ENCODE measurements at regions not wholly inside any gene's neighbourhood (a gene's known extent, or its start where the extent isn't known, plus 50 kb on each side); places are given as distances from the start of the nearest gene placed in this dataset.

DNA sequence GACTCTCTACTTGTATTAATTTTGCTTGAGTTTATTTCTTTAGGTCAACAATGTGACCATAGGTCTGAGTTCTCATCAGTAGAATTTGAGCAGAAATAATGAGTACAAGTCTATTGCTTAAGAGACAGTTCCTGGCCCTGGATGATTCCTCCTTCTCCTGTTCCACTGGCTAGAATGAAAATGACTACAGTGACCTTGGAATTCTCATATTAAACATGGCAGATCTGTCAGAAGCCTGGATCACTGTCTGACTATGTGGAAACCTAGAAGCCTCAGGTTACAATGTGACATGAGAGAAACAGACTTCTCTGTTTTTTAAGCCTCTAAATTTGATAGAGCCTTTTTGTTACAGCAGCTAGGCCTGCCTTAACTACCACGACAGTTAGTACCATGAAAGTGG, 82.9 kb upstream of the MED14 start:
- 95 to 98% methylated on average over 1 of the region's 1 CpG for WGBS, 2 donors
- Histone ChIP-seq H3K4me3 (no peak overlapping the region), H3K36me3 (no peaks in the 10 kb centered on the region), H3K9me3 (no peaks in the 10 kb centered on the region), H3K4me1 (no peaks in the 10 kb centered on the region), H3K27ac (no peak overlapping the region), H3K27me3 (no peaks in the 10 kb centered on the region)
- no peak for TF ChIP-seq POLR2A (IDR thresholded peaks at IDR 0.05)
- TF ChIP-seq EP300 (IDR thresholded peaks at IDR 0.05), result no peak
- TF ChIP-seq, protein P1, sequence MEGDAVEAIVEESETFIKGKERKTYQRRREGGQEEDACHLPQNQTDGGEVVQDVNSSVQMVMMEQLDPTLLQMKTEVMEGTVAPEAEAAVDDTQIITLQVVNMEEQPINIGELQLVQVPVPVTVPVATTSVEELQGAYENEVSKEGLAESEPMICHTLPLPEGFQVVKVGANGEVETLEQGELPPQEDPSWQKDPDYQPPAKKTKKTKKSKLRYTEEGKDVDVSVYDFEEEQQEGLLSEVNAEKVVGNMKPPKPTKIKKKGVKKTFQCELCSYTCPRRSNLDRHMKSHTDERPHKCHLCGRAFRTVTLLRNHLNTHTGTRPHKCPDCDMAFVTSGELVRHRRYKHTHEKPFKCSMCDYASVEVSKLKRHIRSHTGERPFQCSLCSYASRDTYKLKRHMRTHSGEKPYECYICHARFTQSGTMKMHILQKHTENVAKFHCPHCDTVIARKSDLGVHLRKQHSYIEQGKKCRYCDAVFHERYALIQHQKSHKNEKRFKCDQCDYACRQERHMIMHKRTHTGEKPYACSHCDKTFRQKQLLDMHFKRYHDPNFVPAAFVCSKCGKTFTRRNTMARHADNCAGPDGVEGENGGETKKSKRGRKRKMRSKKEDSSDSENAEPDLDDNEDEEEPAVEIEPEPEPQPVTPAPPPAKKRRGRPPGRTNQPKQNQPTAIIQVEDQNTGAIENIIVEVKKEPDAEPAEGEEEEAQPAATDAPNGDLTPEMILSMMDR (IDR thresholded peaks at IDR 0.05), result no peak
- TF ChIP-seq POLR2AphosphoS5 (IDR thresholded peaks at IDR 0.05), result no peak
- no peak for DNase-seq
- intact Hi-C loops (cut with DNase I), result no loop called here

DNA sequence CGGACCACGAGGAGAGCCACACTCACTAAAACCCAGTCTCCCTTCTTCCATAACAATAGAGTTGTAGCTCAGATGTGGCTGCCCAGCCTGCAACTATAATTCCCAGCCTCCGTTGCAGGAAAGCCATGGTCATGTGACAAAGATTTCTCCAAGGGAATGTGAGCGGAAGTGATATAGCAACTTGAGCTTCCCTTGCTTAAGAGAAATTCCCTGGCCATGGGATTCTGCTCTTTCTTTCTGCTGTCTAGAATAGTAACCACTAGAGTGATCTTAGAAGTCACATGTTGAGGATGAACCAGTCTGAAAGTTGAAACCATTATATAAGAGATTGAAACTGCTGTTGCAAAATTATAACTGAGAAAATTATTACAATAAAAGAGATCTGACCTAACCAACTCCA, 86.4 kb upstream of the MED14 start:
- Histone ChIP-seq H3K4me3 (no peak overlapping the region), H3K36me3 (no peaks in the 10 kb centered on the region), H3K9me3 (no peaks in the 10 kb centered on the region), H3K27me3 (no peaks in the 10 kb centered on the region), H3K27ac (no peak overlapping the region), H3K4me1 (no peaks in the 10 kb centered on the region)
- WGBS, 2 donors, result 90 to 96% methylated on average over 4 of the region's 4 CpGs
- DNase-seq, result no peak
- TF ChIP-seq POLR2AphosphoS5 (IDR thresholded peaks at IDR 0.05), result no peak
- TF ChIP-seq, protein P1 (IDR thresholded peaks at IDR 0.05), result no peak
- no peak for TF ChIP-seq EP300 (IDR thresholded peaks at IDR 0.05)
- no peak for TF ChIP-seq POLR2A (IDR thresholded peaks at IDR 0.05)
- intact Hi-C loops (cut with DNase I), result no loop called here

DNA sequence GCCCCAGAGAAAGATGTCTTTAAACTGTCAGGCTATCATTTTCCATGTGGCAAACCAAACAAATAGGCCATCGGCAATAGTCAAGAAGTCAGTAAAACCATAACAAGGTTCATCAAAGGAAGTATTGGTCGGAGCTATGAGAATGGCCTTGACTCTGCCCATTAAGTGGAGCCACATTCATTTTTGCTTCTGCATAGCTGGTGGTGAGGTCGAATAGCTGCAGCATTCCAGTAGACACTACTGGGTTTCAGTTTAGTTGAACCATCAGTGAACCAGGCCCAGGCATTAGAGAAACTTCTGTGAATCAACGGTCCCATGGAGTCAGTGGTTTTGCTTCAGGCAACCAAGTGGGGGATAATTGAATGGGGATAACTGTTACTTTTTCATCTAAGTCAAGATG, 92.0 kb upstream of the MED14 start:
- TF ChIP-seq POLR2AphosphoS5 (IDR thresholded peaks at IDR 0.05) (no peak), EP300 (IDR thresholded peaks at IDR 0.05) (no peak)
- TF ChIP-seq, protein P1 (IDR thresholded peaks at IDR 0.05), result no peak
- no peak for DNase-seq
- Histone ChIP-seq H3K27me3 (no peaks in the 10 kb centered on the region), H3K4me1 (no peaks in the 10 kb centered on the region), H3K27ac (no peak overlapping the region), H3K4me3 (no peak overlapping the region), H3K36me3 (no peaks in the 10 kb centered on the region), H3K9me3 (no peaks in the 10 kb centered on the region)
- WGBS, 2 donors, result 81 to 94% methylated on average over 4 of the region's 4 CpGs
- intact Hi-C loops (cut with DNase I), result no loop called here

DNA sequence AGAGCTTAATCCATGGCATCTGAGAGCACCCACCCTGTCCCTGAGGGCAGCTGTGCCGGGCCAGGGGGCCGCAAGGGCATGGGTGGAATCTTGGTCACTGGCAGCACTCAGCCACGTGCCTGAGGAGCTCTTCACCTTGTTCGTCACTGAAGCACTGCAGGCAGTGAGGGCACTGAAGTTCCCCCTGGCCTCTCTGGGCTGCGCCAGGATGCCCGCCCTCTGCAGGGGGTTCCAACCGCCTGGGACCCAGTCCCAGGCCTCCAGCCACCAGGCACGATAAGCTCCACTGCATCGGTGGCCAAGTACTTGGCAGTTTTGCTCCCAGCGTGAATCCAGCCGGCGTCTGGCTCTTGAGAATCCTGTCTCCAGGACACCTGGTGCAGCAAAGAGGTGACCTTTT, 96.4 kb upstream of the MED14 start:
- Histone ChIP-seq H3K4me3 (no peak overlapping the region), H3K27me3 (no peaks in the 10 kb centered on the region), H3K9me3 (no peaks in the 10 kb centered on the region), H3K27ac (no peak overlapping the region), H3K4me1 (no peaks in the 10 kb centered on the region), H3K36me3 (no peaks in the 10 kb centered on the region)
- TF ChIP-seq POLR2A (IDR thresholded peaks at IDR 0.05) (no peak), POLR2AphosphoS5 (IDR thresholded peaks at IDR 0.05) (no peak), EP300 (IDR thresholded peaks at IDR 0.05) (no peak)
- TF ChIP-seq, protein P1 (IDR thresholded peaks at IDR 0.05), result no peak
- 90 to 94% methylated on average over 12 of the region's 12 CpGs for WGBS, 2 donors
- DNase-seq, result no peak
- intact Hi-C loops (cut with DNase I), result no loop called here

DNA sequence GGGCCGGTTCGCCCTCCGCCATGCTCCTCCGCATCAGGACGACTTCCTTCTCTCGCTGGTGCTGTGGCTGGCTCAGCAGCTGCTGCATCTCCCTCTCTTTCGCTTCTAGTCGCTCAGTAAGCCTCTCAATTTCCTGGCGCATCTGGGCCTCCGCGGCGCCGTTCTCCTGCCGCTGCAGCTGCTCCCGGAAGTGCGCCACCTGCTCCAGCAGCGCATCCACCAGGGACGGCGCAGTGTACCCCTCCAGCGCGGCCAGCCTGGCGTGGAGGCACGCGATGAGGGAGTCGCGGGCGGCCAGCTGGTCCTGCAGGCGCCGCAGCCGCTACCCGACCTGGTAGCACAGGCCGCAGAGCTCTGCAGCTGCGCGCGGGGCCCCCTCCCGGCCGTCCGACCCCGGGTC, 97.4 kb upstream of the MED14 start:
- intact Hi-C loops (cut with DNase I), result no loop called here

More for the DNA sequence above, 97.4 kb upstream of the MED14 start:
- Histone ChIP-seq H3K9me3 (no peaks in the 10 kb centered on the region), H3K36me3 (no peaks in the 10 kb centered on the region), H3K27ac (no peak overlapping the region), H3K4me1 (no peaks in the 10 kb centered on the region), H3K27me3 (no peaks in the 10 kb centered on the region), H3K4me3 (no peak overlapping the region)
- WGBS, 2 donors, result 96 to 97% methylated on average over 39 of the region's 39 CpGs
- no peak for TF ChIP-seq POLR2A (IDR thresholded peaks at IDR 0.05)
- TF ChIP-seq EP300 (IDR thresholded peaks at IDR 0.05), result no peak
- TF ChIP-seq, protein P1 (IDR thresholded peaks at IDR 0.05), result no peak
- TF ChIP-seq POLR2AphosphoS5 (IDR thresholded peaks at IDR 0.05), result no peak
- DNase-seq, result no peak

All from sigmoid colon (tissue), 6 donors.